SU-DHL-6 (cell line): ENCODE measurements at regions not wholly inside any gene's neighbourhood (a gene's known extent, or its start where the extent isn't known, plus 50 kb on each side); places are given as distances from the start of the nearest gene placed in this dataset.

Experiments
- H2AFZ ChIP-seq: fragments of 200-600 bp; sonication (generic); 2 replicates; pipeline ENCODE4 v1.6.1; 2014; ENCODE audit warnings: low read depth, mild to moderate bottlenecking, moderate library complexity, mixed read lengths, antibody characterized with exemption, low read length; ENCODE audit not compliant: severe bottlenecking
- H3F3A ChIP-seq: fragments of 200-600 bp; shearing (Covaris generic); 2 replicates; pipeline ENCODE4 v1.6.0; 2016; ENCODE audit warnings: antibody characterized with exemption, mild to moderate bottlenecking; ENCODE audit not compliant: insufficient read depth
- H3K27ac ChIP-seq: fragments of 200-600 bp; sonication (generic); 2 replicates; pipeline ENCODE4 v1.5.1; 2016; ENCODE audit warnings: low read depth, mild to moderate bottlenecking, low read length, moderate library complexity, mixed read lengths
- H3K27me3 ChIP-seq: fragments of 200-600 bp; sonication (generic), shearing (Covaris generic); 2 replicates; pipeline ENCODE4 v1.6.0; 2014; ENCODE audit warnings: mild to moderate bottlenecking, low read length
- H3K36me3 ChIP-seq: fragments of 200-600 bp; sonication (generic); 2 replicates; pipeline ENCODE4 v1.6.1; 2014; ENCODE audit warnings: mild to moderate bottlenecking, low read length, mixed read lengths
- H3K4me2 ChIP-seq: fragments of 300-600, 200-600 bp; shearing (Covaris generic), sonication (generic); 2 replicates; pipeline ENCODE4 v1.6.0; 2014; ENCODE audit warnings: low read length, low read depth, mild to moderate bottlenecking; ENCODE audit not compliant: poor library complexity, severe bottlenecking
- H3K4me3 ChIP-seq: fragments of 200-600 bp; sonication (generic); 2 replicates; pipeline ENCODE4 v1.5.1; 2014; ENCODE audit warnings: antibody characterized with exemption, low read length, mild to moderate bottlenecking, mixed read lengths; ENCODE audit not compliant: insufficient read depth, poor library complexity, severe bottlenecking
- H3K79me2 ChIP-seq: fragments of 200-600 bp; sonication (generic); 2 replicates; pipeline ENCODE4 v1.6.1; 2014; ENCODE audit warnings: mild to moderate bottlenecking, low read length, moderate library complexity; ENCODE audit not compliant: insufficient read depth
- H3K9ac ChIP-seq: fragments of 200-600 bp; sonication (generic); 2 replicates; pipeline ENCODE4 v1.7.0; 2014; ENCODE audit warnings: mild to moderate bottlenecking, low read length
- H3K9me2 ChIP-seq: fragments of 200-600 bp; sonication (generic); replicated peaks from 2 replicates; pipeline ENCODE4 v1.6.1; 2014; ENCODE audit warnings: low read length; ENCODE audit not compliant: insufficient read depth
- H3K9me3 ChIP-seq: fragments of 200-600 bp; sonication (generic); 2 replicates; pipeline ENCODE4 v1.6.1; 2014; ENCODE audit warnings: low read length, mixed read lengths; ENCODE audit not compliant: insufficient read depth
- H4K20me1 ChIP-seq: fragments of 200-600 bp; sonication (generic); 2 replicates; pipeline ENCODE4 v1.6.1; 2014; ENCODE audit warnings: low read depth, mild to moderate bottlenecking, antibody characterized with exemption, low read length, moderate library complexity, mixed read lengths
- CTCF ChIP-seq: fragments of 200-600 bp; sonication (generic); IDR thresholded peaks from one replicate; pipeline ENCODE4 v1.5.1; 2017; ENCODE audit warnings: antibody characterized with exemption, mild to moderate bottlenecking, low read length, moderate library complexity; ENCODE audit not compliant: insufficient read depth, poor library complexity, severe bottlenecking
- EZH2phosphoT487 ChIP-seq: fragments of 200-600 bp; sonication (generic), shearing (Covaris generic); conservative IDR thresholded peaks from 2 replicates; pipeline ENCODE4 v1.6.1; 2018; ENCODE audit warnings: mild to moderate bottlenecking, antibody characterized with exemption, low read length, moderate library complexity, mixed read lengths

- no peak for TF ChIP-seq EZH2phosphoT487
- TF ChIP-seq CTCF = no peak
- H3K27ac ChIP-seq = no peak overlapping the region
- no peaks in the 10 kb centered on the region for H3K36me3 ChIP-seq
- H3K9ac ChIP-seq = no peak overlapping the region
- H3K27me3 ChIP-seq = no peaks in the 10 kb centered on the region
- H3F3A ChIP-seq = no peaks in the 10 kb centered on the region
- H3K79me2 ChIP-seq = no peaks in the 10 kb centered on the region
- no peaks in the 10 kb centered on the region for H4K20me1 ChIP-seq
- H3K4me3 ChIP-seq = no peak overlapping the region
- H3K9me2 ChIP-seq = no peaks in the 10 kb centered on the region
- H3K4me2 ChIP-seq = no peak overlapping the region
- H2AFZ ChIP-seq = no peak overlapping the region
- H3K9me3 ChIP-seq = no peaks in the 10 kb centered on the region
Measured at GRCh38 chr1:234955107-234955731, 173.4 kb downstream of the TOMM20 start.

GRCh38 chr1:234954613-234955012, 174.0 kb downstream of the TOMM20 start:
- Histone ChIP-seq H3K27ac (no peak overlapping the region), H2AFZ (no peak overlapping the region), H3F3A (no peaks in the 10 kb centered on the region), H3K4me3 (no peak overlapping the region), H3K4me2 (no peak overlapping the region), H3K9me3 (no peaks in the 10 kb centered on the region), H3K36me3 (no peaks in the 10 kb centered on the region), H3K9me2 (no peaks in the 10 kb centered on the region), H3K9ac (no peak overlapping the region), H3K79me2 (no peaks in the 10 kb centered on the region), H3K27me3 (no peaks in the 10 kb centered on the region), H4K20me1 (no peaks in the 10 kb centered on the region)
- TF ChIP-seq CTCF (no peak), EZH2phosphoT487 (no peak)

- Histone ChIP-seq H3K9ac (no peak overlapping the region), H3K4me3 (no peak overlapping the region), H2AFZ (no peak overlapping the region), H3K79me2 (no peaks in the 10 kb centered on the region), H3K27ac (no peak overlapping the region), H3K36me3 (no peaks in the 10 kb centered on the region), H3K27me3 (no peaks in the 10 kb centered on the region), H3K9me2 (no peaks in the 10 kb centered on the region), H4K20me1 (no peaks in the 10 kb centered on the region), H3F3A (no peaks in the 10 kb centered on the region), H3K9me3 (no peaks in the 10 kb centered on the region), H3K4me2 (no peak overlapping the region)
- TF ChIP-seq EZH2phosphoT487 = no peak
- TF ChIP-seq CTCF = no peak
Measured at GRCh38 chr1:234953655-234954405, 174.8 kb downstream of the TOMM20 start.
